Testis (tissue), 2 donors: ENCODE measurements at regions not wholly inside any gene's neighbourhood (a gene's known extent, or its start where the extent isn't known, plus 50 kb on each side); places are given as distances from the start of the nearest gene placed in this dataset.

Experiments
- DNase-seq: peaks from one replicate; pipeline ENCODE4 v3.0.0-alpha.2; 2019
- H3K27ac ChIP-seq, 2 donors: fragments of 200-600 bp; sonication (generic); one replicate each; pipeline ENCODE4 v1.5.1; 2019
- H3K27me3 ChIP-seq: fragments of 200-600 bp; sonication (generic); one replicate; pipeline ENCODE4 v1.5.1; 2019
- H3K36me3 ChIP-seq: fragments of 200-600 bp; sonication (generic); one replicate; pipeline ENCODE4 v1.5.1; 2017; ENCODE audit warnings: low read depth; ENCODE audit errors: missing control alignments
- H3K4me1 ChIP-seq: fragments of 200-600 bp; sonication (generic); one replicate; pipeline ENCODE4 v1.5.1; 2019
- H3K4me3 ChIP-seq, 2 donors: fragments of 200-600 bp; sonication (generic); one replicate each; pipeline ENCODE4 v1.5.1; 2017 to 2019
- H3K9me3 ChIP-seq: fragments of 200-600 bp; sonication (generic); one replicate; pipeline ENCODE4 v1.5.1; 2017
- POLR2A ChIP-seq: fragments of 450-650 bp; IDR thresholded peaks from one replicate; pipeline ENCODE4 v1.6.1; 2017; ENCODE audit warnings: antibody characterized with exemption, mild to moderate bottlenecking, moderate library complexity
- WGBS, 2 donors: methylation state at CpG; one replicate each; pipeline ENCODE4 v1.1.5; 2018; 5-methylcytosine and 5-hydroxymethylcytosine counted together
- intact Hi-C: fragments of 100-400 bp; cut with DNase I; formaldehyde crosslinking; loops from one replicate; pipeline ENCODE4 v1.15.1; 2023; ENCODE audit warnings: low total_unique reads
- TF ChIP-seq, protein P1 (sequence below), 3 experiments: fragments of 450-650 bp in 2 of 3; fragments of 200-600 bp in 1 of 3; sonication (generic) in 1 of 3; IDR thresholded peaks; one replicate each; pipeline ENCODE4 v1.5.1; 2016 to 2019; ENCODE audit warnings: antibody characterized with exemption in 3 of 3, mild to moderate bottlenecking in 2 of 3, moderate library complexity in 1 of 3

GRCh38 chr4:187606581-187606980 is 389.0 kb upstream of the ZFP42 start:
- Histone ChIP-seq H3K4me3 (no peak overlapping the region), H3K36me3 (no peaks in the 10 kb centered on the region), H3K27ac (no peak overlapping the region), H3K27me3 (no peaks in the 10 kb centered on the region), H3K4me1 (no peaks in the 10 kb centered on the region), H3K9me3 (no peaks in the 10 kb centered on the region)
- intact Hi-C loops = no loop called here
- peak; percentile 50 for DNase-seq
- TF ChIP-seq, protein P1, sequence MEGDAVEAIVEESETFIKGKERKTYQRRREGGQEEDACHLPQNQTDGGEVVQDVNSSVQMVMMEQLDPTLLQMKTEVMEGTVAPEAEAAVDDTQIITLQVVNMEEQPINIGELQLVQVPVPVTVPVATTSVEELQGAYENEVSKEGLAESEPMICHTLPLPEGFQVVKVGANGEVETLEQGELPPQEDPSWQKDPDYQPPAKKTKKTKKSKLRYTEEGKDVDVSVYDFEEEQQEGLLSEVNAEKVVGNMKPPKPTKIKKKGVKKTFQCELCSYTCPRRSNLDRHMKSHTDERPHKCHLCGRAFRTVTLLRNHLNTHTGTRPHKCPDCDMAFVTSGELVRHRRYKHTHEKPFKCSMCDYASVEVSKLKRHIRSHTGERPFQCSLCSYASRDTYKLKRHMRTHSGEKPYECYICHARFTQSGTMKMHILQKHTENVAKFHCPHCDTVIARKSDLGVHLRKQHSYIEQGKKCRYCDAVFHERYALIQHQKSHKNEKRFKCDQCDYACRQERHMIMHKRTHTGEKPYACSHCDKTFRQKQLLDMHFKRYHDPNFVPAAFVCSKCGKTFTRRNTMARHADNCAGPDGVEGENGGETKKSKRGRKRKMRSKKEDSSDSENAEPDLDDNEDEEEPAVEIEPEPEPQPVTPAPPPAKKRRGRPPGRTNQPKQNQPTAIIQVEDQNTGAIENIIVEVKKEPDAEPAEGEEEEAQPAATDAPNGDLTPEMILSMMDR (IDR thresholded peaks at IDR 0.05) = peak; percentile 58 to 89 (median 78)
- no peak for TF ChIP-seq POLR2A
- WGBS, 2 donors = 50 to 63% methylated on average over 1 of the region's 1 CpG

DNA sequence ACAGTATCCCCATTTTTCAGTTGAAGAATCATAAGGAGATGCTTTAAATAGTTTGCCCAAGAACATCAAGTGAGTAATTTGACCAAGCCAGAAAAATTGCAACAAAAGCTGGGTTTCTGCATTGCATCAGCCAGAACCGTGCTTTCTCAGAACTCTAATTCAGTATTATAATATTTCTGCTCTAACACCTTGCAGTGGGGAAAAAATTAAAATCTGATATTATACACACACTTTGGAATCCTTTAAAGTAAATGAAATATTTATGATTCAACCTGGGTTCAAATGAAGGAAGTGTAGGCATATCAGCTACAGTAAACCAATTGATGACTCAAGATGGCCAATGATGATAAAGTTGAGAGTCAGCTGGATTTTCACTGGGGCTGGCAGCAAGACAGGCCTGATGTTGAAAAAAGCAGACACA is 387.6 kb upstream of the ZFP42 start:
- H3K9me3 ChIP-seq = no peaks in the 10 kb centered on the region
- no peaks in the 10 kb centered on the region for H3K36me3 ChIP-seq
- no peak overlapping the region for H3K4me3 ChIP-seq
- TF ChIP-seq, protein P1 (IDR thresholded peaks at IDR 0.05) = no peak
- TF ChIP-seq POLR2A = no peak
- DNase-seq = no peak
- H3K27me3 ChIP-seq = no peaks in the 10 kb centered on the region
- intact Hi-C loops = no loop called here
- H3K27ac ChIP-seq = no peak overlapping the region
- WGBS, 2 donors = 59 to 62% methylated on average over 1 of the region's 1 CpG
- H3K4me1 ChIP-seq = no peaks in the 10 kb centered on the region

DNA sequence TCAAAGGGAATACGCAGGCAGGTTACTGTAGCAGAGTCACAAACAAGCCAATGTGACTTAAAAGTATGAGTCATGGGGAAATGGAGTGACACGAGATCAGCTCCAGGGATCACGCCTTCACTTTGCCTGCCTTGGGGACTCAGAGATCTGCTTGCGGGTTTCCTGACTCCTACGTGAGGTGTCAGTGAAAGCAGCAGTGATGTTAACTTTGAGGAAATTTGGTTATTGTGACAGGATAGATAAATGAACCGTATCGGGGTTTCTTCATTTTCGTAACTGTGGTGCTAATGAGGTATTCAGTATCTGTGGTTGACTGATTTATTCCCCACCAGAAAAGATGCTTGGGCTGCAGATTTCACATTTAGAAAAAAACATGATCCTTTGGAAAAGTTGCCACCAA is 383.3 kb upstream of the ZFP42 start:
- Histone ChIP-seq H3K36me3 (no peaks in the 10 kb centered on the region), H3K9me3 (no peaks in the 10 kb centered on the region), H3K4me1 (no peaks in the 10 kb centered on the region), H3K27ac (no peak overlapping the region), H3K4me3 (no peak overlapping the region), H3K27me3 (no peaks in the 10 kb centered on the region)
- DNase-seq = no peak
- intact Hi-C loops = no loop called here
- TF ChIP-seq, protein P1 (IDR thresholded peaks at IDR 0.05) = no peak
- no peak for TF ChIP-seq POLR2A
- WGBS, 2 donors = 62 to 64% methylated on average over 8 of the region's 8 CpGs

GRCh38 chr4:187613089-187613839 is 382.3 kb upstream of the ZFP42 start:
- H3K4me1 ChIP-seq = no peaks in the 10 kb centered on the region
- TF ChIP-seq POLR2A = no peak
- TF ChIP-seq, protein P1 (IDR thresholded peaks at IDR 0.05) = no peak
- intact Hi-C loops = no loop called here

DNA sequence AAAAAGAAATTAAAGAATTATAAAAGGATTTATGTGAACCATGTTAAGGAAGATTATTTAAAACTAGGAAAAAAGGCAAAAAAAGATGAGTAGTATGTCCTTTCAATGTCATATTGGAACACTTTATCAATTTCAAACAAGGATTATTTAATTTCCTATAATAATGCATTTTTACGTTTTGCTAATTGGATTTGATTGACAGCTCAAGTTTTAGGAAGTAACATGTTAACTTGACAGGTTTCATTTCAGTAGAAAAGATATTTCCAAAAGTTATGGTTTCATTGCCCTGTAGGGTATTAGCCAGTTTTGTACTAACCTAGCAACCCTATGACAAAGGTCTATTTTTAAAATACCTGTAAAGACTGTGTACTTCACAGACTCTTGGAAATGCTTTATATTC is 379.6 kb upstream of the ZFP42 start:
- no peak overlapping the region for H3K27ac ChIP-seq
- no peak overlapping the region for H3K4me3 ChIP-seq
- no peak for DNase-seq
- H3K9me3 ChIP-seq = no peaks in the 10 kb centered on the region
- H3K27me3 ChIP-seq = no peaks in the 10 kb centered on the region
- H3K36me3 ChIP-seq = no peaks in the 10 kb centered on the region
- no peak for TF ChIP-seq POLR2A
- TF ChIP-seq, protein P1 (IDR thresholded peaks at IDR 0.05) = no peak
- H3K4me1 ChIP-seq = no peaks in the 10 kb centered on the region
- intact Hi-C loops = no loop called here
- 42 to 77% methylated on average over 1 of the region's 1 CpG for WGBS, 2 donors

More at GRCh38 chr4:187613089-187613839, 382.3 kb upstream of the ZFP42 start:
- Histone ChIP-seq H3K27ac (no peak overlapping the region), H3K27me3 (no peaks in the 10 kb centered on the region), H3K4me3 (peak overlapping the region; percentile 24 to 40), H3K9me3 (no peaks in the 10 kb centered on the region), H3K36me3 (no peaks in the 10 kb centered on the region)
- DNase-seq = peak; percentile 59
- 71 to 78% methylated on average over 46 of the region's 46 CpGs for WGBS, 2 donors
